HG03025 (cell line): ENCODE measurements at regions not wholly inside any gene's neighbourhood (a gene's known extent, or its start where the extent isn't known, plus 50 kb on each side); places are given as distances from the start of the nearest gene placed in this dataset.

ENCODE experiments used
- ATAC-seq: cut with Tn5 transposase; IDR thresholded peaks from one replicate; pipeline ENCODE4 v1.9.1; 2021; ENCODE audit warnings: mild to moderate bottlenecking, moderate library complexity; ENCODE audit not compliant: unreplicated experiment, low FRiP score

- no peak for ATAC-seq
These were observed 169.8 kb upstream of the NCK2 start for GRCh38 chr2:105574796-105575344.

GRCh38 chr2:105573910-105574655 lies 170.6 kb upstream of the NCK2 start:
- ATAC-seq: no peak

DNA sequence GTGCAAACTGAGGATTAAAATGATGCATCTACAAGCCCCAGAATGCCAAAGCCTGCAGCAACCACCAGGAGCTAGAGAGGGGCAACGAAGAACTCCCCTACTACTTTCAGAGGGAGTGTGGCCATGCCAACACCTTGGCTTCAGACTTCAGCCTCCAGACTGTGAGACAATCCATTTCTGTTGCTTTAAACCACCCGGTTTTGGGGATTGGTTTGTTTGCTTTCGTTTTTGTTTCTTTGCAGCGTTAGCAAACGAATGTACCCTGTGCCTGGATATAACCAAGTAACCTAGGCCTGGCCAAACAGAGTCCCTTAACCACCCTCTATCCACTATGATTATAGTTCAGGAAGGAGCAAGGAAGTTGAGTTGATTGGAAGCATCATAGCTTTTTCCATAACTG lies 171.2 kb upstream of the NCK2 start:
- no peak for ATAC-seq

DNA sequence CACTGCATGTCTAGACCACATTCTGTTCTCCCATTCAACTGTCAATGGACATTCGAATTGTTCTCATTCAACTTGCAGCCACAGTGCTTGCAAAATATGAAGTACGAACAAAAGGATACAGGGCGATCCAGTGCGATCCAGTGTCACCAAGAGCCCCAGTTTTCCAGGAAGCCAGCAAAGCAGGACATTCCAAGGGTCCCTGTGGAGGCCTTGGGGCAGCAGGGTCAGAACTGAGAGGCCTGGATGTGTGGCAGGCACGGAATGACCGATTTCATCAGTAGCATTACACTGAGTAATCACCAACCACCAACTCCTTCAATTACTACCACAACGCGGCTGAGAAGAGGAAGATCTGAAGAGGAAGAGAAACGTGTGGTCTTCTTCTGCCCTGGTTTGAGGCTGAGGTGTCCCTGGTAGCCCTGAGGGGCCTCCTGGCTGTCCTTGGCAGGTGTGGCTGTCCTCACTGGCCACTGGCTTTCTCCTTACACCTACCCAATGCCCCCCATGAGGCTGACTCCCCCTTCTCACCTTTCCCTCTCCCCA lies 172.7 kb upstream of the FHL2 start:
- ATAC-seq: no peak

- ATAC-seq: no peak
These were observed 171.9 kb upstream of the FHL2 start for GRCh38 chr2:105570757-105571156.

DNA sequence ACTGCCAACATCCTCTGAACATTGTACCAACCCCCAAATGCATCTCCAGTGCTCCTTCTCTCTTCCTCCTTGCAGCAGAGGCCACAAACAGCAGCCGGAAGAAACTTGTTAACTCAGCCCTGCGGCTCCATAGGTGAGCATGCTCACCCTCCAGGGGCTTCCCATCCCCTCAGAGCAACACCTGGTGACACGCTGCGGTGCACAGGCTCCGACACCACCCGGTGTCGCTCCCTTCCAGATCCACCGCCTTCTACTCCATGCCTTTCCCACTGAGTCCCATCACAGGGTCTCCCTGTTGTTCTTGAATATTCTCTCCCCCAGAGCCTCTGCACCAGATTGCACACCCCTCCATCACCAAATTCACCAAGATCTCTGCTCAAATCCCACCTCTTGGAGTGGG lies 171.5 kb upstream of the FHL2 start:
- ATAC-seq: no peak

GRCh38 chr2:105569606-105570005 lies 170.8 kb upstream of the FHL2 start:
- ATAC-seq: no peak

- no peak for ATAC-seq
These were observed 169.2 kb upstream of the FHL2 start for GRCh38 chr2:105567996-105568494.

DNA sequence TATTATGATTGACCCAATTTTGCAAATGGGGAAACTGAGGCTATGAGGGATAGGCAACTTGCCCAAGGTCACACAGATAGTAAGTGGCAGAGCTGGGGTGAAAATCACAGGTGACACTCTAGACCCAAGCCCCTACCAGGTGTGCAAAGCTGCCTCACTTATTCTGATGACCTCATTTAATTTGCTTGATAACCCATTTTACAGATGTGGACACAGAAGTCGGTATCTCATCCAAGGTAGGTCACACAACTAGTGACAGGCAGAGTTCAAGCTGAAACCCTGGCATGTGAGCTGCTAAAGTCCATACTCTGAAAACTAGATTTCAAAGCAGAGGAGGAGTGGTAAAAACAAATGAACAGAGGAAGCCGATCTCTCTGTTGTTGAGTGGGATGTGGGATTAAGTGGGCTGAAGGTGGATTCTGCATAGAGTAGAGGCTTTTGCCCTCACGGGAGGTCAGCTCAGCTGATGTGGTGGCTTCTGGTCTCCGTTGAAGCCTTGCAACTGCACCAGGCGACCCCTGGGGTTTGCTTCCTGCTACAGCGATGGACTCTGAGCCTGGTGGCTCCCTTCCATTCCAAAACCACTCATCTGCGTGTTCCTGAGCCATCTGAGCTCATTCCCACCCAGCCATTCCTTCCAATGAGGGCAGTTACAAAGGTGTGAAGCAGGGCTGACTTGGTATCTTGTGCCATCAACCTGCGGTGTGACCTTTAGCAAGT lies 164.3 kb upstream of the FHL2 start:
- no peak for ATAC-seq

DNA sequence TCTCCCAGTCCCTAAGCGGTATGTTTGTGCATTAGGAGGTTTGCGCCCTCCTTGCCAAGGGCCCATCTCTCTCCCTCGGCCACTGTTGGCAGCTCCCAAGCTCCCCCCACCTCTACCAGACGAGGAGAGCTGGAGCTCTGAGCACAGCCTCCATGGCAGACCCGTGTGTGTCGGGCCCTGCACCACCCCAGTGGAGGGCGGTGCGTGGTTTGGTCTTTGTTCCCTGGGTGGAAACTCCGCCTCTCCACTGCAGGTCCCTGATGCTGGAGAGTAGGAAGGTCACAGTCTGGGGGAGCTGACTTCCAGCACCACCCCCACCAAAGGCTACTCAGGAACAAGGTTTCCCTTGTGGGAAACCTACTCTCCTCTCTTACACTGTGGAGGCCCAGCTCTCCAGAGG lies 162.6 kb upstream of the FHL2 start:
- no peak for ATAC-seq

DNA sequence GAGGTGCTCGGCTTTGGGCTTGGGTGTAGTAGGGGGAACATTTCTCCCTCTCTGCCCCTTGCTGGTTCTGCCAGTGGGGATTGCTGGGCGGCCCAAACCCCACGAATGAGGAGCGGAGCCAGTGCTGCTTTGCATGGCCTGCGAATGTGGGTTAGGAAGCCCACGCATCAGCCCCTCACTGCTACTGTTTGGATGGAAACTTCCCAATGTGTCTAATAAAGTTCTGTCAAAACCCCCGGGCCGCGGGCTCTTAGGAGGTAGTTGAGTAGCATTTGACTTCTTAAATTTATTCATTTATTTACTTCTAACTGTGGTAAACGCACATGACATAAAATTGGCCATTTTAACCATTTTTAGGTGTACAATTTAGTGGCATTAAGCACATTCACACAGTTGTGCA lies 161.3 kb upstream of the FHL2 start:
- no peak for ATAC-seq

- ATAC-seq: no peak
These were observed 158.4 kb upstream of the FHL2 start for GRCh38 chr2:105557021-105557920.

DNA sequence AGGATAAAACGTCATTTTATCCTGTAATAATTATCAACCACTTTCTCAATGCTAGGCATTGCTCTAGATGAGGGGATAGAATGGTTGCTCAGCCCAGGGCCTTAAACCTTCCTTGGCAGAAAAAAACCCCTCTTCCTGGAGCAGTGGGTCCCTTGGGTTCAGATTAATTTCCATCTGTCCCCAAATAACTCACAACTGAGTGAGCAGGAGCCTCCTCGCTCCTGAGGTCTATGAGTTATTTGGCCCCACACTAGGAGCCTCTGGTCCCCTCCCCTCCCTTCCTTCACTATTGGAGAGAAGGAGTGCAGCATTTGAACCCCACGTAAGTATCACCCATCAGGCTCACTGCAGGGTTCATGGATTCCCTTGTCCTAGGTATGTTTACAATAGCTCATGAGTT lies 157.5 kb upstream of the FHL2 start:
- no peak for ATAC-seq

GRCh38 chr2:105554235-105554634 lies 155.4 kb upstream of the FHL2 start:
- no peak for ATAC-seq

DNA sequence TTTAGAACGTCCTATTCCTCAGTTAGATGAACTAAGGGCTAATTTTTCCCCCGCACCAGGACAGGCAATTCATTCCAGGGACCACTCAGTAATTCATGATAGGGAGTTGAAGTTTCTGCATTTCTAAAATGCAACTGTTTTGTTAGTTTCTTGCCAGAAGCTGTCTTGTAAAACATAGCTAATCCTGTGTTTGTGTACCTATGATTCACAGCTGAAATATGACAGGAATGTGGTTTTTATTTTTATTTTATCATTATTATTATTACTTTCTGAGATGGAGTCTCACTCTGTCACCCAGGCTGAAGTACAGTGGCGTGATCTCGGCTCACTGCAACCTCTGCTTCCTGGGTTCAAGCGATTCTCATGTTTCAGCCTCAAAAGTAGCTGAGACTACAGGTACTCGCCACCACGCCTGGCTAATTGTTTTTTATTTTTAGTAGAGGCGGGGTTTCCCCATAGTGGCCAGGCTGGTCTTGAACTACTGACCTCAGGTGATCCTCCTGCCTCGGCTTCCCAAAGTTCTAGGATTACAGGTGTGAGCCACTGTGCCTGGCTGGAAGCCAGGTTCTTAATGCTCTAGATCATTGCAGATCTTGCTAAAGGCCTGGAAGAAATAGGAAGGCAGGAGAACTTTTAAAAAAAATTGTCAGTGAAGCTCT lies 154.8 kb upstream of the FHL2 start:
- ATAC-seq: no peak

DNA sequence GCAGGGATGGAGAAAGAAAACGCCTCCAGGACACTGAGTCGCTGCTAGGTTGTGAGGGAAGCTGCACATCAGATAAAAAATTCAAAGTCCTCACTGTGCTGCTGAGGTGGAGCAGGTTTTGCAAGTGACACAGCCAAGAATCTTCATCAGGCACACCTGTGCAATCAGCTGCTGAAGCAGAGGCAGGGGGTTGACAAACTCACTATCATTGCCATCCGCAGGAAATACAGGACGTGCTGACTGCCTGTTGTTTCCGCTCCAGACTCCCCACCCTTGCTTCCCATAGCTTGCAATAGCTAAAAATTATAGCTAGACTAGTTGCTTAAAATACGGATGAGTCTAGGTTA lies 147.8 kb upstream of the FHL2 start:
- ATAC-seq: no peak

GRCh38 chr2:105545730-105546627 lies 147.1 kb upstream of the FHL2 start:
- no peak for ATAC-seq

GRCh38 chr2:105544591-105545377 lies 145.9 kb upstream of the FHL2 start:
- ATAC-seq: no peak
